NCI-H510A treated with DMSO at 0.1 percent for 48 hours (cell line): ENCODE measurements at regions not wholly inside any gene's neighbourhood (a gene's known extent, or its start where the extent isn't known, plus 50 kb on each side); places are given as distances from the start of the nearest gene placed in this dataset.

Experiments used
- DNase-seq: peaks from one replicate; lab custom pipeline; 2025; lab: John Stamatoyannopoulos, UW

DNA sequence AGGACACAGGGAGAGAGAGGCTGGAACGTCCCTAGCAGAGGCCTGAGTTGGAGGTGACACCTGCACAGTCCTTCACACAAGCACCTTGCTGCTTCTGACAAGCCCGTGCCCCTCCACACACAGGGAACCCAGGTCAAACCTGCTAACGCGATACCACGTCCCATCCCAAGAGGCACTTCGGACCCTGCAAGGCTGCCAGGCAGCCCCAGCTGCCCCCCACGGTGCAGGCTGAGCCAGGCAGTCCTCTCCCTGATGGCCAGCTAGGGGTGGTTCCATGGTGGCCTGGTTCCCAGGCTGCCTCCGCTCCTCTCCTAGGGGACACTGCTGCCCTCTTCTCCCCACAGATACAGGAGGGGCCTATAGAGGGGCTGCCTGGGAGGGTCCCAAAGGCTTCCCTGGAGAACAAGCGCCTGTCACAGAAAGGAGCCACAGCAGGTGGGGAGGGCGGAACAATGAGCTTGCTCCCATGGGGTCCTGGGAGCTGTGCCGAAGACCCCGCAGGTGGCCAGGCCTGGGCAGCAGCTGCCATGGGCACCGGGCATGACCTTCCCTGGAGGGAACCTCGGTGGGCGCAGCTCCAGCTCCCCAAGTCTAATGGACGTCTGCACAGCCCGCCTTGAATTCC, 434.2 kb upstream of the MYT1L start:
- DNase-seq, result no peak

DNA sequence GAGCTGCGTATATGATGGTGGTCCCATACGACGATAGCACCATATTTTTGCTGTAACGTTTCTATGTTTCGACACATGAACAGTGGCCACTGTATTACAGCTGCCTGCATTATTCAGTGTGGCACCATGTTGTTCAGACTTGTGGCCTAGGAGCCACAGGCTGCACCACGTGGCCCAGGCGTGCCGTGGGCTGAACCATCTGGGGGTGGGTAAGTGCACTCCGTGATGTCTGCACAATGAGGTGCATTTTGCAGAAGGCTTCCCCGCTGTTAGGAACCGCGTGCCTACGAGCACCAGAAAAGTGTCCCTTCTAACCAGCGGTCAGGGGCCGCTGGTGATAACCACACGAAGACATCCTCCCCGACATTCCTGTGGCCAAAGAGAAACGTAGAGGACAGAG, 433.7 kb upstream of the MYT1L start:
- DNase-seq, result no peak

DNA sequence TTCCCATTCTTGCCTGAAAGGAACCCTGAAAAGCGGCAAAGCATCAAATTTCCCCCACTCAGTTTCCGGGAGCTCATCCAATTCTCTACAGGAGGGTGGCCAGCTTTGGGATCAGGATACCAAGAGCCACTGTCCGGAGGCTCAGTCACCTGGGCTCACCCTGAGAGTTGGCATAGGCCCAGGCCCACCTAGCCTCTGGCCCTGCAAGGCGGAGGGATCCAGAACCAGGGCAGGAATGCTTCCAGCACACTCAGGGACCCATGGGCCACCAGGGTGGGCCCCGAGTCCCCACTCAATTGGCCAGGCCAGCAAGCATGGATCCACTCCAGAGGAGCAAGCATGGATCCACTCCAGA, 432.9 kb upstream of the MYT1L start:
- DNase-seq, result no peak

DNA sequence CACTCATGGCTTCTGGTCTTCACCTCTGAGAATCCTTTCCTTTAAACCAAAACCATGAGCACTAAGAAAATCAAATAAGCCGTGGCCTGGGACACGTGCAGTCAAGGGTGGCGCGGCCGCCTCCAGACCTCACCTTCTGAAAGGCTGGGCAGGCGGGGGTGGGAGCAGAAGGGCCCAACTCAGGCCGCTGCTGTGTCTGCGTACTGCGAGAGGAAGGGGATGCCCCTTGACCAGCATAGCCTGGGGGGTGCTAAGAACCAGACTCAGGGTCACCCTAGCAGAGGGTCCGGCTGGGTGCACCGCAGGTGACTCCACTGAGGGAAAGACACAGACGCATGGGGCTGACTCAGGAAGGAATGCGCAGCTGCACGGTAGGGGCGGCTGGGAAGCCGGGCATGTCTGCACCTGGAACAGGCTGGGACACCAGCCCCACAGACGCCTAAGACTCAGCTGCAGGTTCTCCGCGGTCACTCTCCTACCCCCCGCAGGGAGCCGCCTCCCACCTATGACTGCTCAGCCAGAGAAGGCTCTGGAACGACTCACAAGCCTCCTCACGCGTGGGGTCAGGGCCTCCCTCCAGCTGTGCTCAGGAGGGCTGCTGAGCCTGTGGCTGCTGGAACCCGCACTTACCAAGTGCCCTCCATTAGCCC, 432.4 kb upstream of the MYT1L start:
- no peak for DNase-seq

- DNase-seq, result no peak
Observed at GRCh38 chr2:2762913-2763312, 431.8 kb upstream of the MYT1L start.

- DNase-seq, result no peak
Observed at GRCh38 chr2:2762166-2762908, 431.3 kb upstream of the MYT1L start.

DNA sequence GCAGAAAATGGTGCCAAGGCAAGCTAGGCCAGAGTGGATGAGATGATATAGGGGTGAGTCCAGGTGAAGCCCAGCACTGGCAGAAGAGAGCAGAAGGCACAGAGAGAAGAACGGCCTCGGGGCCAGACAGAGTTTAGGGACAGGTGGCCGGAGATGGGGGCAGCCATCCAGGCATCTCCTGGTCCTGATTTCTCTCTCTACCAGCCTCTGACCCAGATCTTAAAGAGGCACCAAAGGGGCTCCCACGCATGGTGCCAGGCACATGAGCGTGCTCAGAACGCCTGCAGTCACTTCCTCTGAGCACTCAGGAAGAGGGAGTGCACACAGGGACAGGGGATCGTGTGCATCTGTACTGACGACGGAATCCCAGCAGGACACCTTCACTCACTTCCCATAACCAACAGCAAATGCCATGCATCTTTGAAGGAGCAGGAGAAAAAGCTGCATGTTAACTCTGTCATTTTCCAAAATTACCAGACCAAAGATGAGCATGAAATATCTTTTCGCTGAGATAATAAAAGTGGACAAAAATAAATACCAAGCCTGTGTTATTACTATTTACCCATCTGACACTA, 427.8 kb upstream of the MYT1L start:
- no peak for DNase-seq

GRCh38 chr2:2757764-2758163, 426.7 kb upstream of the MYT1L start:
- DNase-seq, result no peak

- no peak for DNase-seq
Observed at GRCh38 chr2:2756886-2757285, 425.8 kb upstream of the MYT1L start.

DNA sequence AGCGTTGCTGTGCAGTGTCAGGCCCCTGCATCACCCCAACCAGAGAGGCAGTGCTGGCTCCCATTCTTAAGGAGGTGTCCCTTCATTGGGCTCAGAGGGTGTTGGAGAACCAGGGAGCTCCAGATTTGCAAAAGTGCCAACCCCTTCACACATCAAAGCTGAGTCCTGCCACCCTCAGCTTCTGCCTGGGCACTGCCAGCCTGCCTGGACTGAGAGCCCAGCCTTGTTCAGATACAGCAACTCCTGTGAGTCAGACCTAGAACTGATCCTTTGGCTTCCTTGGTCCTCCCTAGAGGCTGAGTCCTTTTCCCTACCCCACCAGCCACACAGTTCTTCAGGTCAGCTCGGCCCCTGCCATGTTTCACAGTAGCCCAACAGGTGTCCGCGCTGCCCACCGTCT, 424.9 kb upstream of the MYT1L start:
- no peak for DNase-seq

DNA sequence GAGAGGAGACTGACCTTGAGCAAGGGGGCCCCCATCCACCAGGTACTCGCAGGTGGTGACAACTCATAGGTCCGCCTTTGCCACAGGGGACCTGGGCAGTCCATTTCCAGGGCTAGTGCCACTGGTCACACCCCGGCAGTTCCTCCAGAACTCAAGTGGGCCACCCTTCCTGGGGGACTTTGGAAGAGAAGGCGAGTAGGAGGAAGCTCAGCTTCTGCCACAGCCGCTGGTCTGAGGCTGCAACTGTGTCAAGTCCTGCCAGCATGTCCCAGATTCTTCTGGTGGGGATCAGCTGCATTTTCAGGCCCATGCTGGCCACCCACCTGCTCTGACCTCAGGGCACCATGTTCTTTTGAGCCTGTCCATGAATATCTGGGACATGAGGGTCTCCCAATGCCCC, 423.9 kb upstream of the MYT1L start:
- DNase-seq, result no peak

DNA sequence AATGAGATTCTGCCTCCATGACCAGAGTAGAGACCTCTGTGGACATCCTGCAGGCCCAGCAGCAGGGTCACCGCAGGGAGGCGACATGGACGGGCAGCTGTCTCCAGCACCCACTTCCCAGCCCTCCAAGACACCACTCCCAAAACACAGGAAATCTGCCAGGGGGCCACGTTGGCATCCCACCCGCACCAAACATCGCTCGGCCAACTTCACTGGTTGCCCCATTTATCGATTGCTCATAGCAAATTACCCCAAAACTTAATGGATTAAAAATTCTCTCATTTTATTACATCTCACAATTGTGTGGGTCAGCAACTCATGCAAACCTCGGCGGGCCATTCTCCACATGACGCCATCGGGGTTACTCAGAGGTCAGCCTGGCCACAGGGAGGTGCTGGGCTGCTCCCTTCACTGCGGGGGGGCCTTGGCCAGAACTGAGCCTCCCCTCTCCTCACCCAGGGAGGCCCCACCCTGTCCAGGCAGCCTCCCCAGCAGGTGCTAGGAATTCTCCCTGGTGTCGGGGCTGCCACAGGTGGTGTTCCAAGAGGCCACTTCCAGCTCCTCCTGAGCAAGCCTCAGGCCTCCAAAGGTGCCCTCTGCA, 420.7 kb upstream of the MYT1L start:
- no peak for DNase-seq

- DNase-seq, result no peak
Observed at GRCh38 chr2:2750867-2751714, 420.0 kb upstream of the MYT1L start.

- no peak for DNase-seq
Observed at GRCh38 chr2:2749206-2749598, 418.1 kb upstream of the MYT1L start.

GRCh38 chr2:2748399-2749205, 417.5 kb upstream of the MYT1L start:
- no peak for DNase-seq

GRCh38 chr2:2747797-2748301, 416.8 kb upstream of the MYT1L start:
- no peak for DNase-seq

GRCh38 chr2:2746731-2747130, 415.7 kb upstream of the MYT1L start:
- DNase-seq, result no peak

DNA sequence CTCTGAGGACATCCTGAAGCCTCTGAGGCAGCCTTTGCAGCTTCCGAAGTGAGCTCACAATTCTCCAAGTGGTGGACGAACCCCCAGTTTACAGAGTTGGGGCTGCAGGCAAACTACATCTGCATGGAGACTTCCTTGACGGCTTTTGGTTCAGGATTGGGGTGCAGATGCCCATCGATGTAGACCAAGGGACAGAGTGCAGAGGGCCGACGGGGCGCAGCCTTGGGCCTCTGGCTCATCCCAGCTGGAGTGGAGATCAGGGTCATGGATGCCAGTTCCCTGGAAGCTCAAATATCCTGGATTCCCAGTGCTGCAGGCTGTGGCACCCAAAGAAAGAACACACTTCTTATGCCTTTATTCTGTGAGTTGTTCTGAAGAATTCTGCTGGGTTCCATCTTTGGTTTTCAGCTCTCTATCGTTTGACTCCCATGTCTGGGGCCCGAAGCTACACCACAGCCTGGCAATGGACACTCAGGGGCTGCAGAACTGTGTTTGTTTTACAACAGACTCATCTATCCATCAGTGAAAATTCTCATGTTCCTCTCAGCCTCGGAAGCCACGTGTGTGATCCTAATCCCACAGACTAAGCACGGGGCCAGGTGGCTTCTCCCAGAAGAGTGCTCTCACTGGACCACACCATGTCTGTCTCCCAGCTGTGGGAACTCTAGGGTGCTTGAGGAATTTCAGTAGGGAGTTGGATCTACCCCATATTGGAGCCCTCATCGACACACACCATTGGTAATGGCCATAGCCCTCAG, 414.1 kb upstream of the MYT1L start:
- no peak for DNase-seq

DNA sequence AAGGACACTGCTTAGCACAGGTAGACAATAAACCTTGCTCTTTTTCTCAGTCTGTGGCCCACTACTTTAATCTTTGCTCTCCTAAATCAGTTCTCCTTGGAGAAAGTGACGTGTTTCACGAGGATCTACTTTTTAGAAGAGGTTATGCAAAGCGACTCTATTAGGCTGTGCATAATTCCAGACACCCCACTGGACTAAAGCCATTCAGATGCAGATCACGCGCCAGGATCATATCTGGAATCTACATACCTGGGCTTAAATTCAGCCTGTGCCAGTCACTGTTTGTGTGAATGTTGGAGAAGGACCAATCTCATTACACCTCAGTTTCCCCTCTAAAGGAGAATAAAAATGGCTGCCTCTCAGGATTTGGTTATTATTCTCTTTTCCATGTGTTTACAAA, 413.0 kb upstream of the MYT1L start:
- DNase-seq, result no peak

DNA sequence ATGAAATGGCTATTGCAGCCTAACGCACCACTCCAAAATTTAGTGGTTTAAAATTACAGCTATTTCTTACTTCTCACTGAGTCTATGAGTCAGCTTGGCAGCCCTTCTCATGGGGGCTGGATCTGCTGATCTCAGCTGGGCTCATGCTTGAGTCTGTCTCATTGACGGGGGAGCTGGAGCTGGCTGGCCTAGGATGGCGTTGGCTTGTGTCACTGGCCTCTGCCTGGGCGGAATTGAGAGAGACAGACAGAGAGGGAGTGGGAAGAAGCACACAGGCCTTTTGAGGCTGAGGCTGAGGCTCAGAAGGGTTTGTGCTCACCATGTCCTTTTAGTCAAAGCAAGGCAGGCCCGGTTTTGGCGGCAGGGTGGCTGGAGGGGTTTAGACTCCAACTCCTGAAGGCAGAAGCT, 412.1 kb upstream of the MYT1L start:
- DNase-seq, result no peak
